ENCODE measurements at regions not wholly inside any gene's neighbourhood (a gene's known extent, or its start where the extent isn't known, plus 50 kb on each side); places are given as distances from the start of the nearest gene placed in this dataset.
"Not testable (repeated sequence)": the region's sequence is repeated elsewhere in the genome, so short reads cannot be mapped to it uniquely, and the experiment has no call there.

DNA sequence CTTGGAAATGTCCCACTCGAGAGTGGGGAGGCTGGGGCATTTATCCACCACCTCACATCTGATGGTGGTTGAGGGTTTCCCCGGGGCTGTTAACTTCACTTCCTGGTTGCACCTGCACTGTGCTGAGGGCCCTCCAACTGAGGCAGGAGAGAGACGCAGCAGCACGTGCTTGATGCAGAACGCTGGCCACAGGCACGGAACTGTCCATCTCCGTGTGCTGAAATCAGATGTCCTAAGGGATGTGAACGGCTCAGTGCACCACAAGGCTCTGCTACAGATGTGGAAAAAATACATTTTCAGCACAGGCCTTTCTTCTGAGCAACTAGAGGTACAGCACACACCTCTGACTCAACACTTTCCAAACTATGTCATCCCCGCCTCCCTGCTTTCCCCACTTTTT is 114.8 kb upstream of the C16orf82 start:
- no peak for DNase-seq (ENCODE audit: extremely low read depth in 1 of 2, low read depth in 1 of 2)

DNA sequence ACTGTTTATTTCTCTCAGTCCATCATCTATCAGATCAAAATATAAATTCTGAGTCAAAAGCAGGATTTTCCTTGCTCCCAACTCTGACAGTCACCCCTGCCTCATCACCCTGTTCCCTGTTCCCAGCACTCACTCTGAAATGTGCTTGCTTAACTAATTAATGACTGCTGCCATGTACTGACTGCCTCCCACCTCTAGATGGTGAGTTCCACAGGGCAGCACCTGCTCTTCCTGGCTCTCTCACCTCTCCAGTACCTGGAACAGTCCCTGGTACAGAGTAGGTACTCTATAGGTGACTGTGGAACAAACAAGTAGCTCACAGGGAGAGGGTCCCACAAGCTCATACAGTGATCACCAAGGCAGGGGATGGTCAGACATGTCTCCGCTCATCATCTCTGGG is 114.3 kb upstream of the C16orf82 start:
- no peak for DNase-seq (ENCODE audit: extremely low read depth in 1 of 2, low read depth in 1 of 2)

DNA sequence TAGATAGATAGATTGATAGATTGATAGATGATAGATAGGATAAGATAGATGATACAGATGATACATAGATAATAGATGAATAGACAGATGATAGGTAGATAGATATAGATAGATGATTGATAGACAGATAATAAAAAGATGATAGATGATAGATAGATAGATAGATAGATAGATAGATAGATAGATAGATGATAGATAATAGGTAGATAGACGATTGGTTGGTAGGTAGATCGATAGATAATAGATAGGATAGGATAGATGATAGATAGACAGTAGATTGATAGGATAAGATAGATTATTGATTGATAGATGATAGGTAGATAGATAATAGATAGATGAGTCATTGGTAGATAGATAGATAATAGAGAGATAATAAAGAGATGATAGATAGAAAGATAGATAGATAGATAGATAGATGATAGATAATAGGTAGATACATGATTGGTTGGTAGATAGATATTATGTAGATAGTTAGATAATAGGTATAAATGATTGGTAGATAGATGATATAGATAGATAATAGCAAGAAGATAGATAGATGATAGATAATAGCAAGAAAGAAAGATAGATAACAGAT is 109.4 kb upstream of the C16orf82 start:
- DNase-seq (ENCODE audit: extremely low read depth in 1 of 2, low read depth in 1 of 2) = no peak

DNA sequence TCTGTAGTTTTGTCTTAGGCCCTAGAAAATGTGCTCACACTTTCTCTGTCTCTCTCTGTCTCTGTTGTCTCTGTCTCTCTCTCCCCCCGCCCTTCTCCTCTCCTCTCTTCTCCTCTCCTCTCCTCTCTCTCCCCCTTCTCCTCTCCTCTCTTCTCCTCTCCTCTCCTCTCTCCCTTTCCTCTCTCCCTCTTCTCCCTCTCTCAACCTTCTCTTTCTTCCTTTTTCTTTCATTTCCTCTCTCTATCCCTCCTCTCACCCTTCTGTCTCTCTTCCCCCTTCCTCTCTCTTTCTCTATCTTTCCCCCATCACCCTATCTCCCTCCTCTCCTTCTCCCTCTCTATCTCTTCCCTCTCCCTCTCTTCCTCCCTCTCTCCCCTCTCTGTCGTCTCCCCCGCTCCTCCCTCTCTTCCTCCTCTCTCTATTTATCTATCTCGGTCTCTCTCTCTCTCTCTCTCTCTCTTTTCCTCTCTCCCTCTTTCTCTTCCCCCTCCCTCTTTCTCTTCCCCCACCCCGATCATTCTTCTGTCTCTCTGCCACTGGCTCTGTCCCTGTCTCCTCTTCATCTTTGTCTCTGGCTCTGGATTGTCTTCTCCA is 107.2 kb upstream of the C16orf82 start:
- no peak for DNase-seq (ENCODE audit: extremely low read depth in 1 of 2, low read depth in 1 of 2)

DNA sequence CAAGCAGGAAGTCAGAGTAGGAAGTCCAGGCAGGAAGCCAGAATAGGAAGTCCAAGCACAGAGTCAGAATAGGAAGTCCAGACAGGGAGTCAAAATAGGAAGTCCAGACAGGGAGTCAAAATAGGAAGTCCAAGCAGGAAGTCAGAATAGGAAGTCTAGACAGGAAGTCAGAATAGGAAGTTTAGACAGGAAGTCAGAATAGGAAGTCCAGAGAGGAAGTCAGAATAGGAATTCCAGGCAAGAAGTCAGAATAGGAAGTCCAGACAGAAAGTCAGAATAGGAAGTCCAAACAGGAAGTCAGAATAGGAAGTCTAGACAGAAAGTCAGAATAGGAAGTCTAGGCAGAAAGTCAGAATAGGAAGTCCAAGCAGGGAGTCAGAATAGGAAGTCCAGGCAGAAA is 105.3 kb upstream of the C16orf82 start:
- DNase-seq (ENCODE audit: extremely low read depth in 1 of 2, low read depth in 1 of 2) = no peak

DNA sequence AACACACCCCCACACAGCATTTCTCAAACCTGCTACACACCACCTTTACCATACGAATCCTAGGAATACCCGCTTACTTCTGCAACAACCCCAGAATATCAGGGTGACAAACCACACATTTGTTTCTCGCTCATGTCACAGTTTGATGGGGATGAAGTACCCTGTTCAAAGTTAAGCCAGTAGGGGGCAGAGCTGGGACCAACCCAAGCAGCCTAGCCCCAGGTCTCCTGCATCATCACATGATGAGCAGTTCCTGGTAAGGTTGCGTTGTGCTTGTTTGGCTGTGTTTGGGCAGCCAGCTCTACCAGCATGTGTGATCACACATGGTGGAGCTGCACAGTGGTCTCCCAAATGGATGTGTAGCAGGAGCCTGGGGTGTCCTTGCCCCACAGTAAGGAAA is 103.6 kb upstream of the C16orf82 start:
- DNase-seq (ENCODE audit: extremely low read depth in 1 of 2, low read depth in 1 of 2) = no peak

DNA sequence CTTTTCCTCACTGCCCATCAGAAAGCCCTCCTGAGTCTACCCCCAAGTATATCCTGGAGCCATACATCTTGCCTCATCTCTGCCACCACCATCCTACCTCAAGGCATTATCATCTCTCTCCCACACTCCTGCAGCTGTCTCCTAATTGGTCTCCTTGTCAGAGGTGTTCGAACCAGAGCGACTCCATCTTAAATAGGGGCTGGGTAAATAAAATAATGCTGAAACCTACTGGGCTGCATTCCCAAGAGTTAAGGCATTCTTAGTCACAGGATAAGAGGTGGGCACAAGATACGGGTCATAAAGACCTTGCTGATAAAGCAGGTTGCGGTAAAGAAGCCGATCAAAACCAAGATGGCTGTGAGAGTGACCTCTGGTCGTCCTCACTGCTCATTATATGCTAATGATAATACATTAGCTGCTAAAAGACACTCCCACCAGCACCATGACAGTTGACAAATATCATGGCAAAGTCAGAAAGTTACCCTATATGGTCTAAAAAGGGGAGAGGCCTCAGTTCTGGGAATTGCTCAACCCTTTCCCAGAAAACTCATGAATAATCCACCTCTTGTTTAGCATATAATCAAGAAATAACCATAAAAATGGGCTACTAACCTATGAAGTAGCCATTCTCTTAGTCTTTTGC is 97.0 kb upstream of the C16orf82 start:
- no peak for DNase-seq (ENCODE audit: extremely low read depth in 1 of 2, low read depth in 1 of 2)

DNA sequence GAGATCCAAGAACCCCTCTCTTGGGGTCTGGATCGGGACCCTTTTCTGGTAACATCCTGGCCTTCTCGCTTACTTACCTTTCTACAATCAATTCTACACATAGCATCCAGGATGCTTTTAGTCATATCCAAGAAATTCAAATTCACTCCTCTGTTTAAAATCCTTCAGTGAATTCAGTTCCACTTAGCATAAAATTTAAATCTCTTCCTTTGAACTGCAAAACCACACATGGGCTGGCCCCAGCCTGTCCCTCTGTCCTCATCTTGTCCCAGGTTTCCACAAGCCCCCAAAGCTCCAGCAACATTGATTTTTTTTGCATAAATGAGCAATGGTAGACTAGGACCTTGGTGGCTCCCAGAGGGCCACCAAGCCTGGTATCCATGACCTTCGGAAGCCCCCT is 96.4 kb upstream of the C16orf82 start:
- DNase-seq (ENCODE audit: extremely low read depth in 1 of 2, low read depth in 1 of 2) = no peak

DNA sequence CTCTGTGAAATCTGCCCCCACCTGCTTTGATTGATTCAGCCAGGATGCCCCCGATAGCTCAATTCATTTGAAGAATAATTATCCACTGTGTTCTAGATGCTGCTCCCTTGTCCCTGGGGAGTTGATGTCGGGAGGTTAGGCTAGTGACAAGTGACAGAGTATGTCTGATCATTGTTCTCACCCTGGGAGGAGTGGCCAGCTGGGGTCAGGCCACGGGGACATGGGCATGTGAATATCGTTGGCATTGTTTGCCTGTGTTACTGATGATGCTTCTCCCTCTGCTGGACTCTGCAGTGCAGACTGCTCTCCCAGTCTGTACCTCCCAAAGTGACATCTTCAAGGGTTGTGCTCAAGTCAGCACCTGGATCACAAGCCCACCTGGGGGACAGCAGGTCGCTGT is 89.9 kb upstream of the C16orf82 start:
- DNase-seq (ENCODE audit: extremely low read depth in 1 of 2, low read depth in 1 of 2) = no peak

DNA sequence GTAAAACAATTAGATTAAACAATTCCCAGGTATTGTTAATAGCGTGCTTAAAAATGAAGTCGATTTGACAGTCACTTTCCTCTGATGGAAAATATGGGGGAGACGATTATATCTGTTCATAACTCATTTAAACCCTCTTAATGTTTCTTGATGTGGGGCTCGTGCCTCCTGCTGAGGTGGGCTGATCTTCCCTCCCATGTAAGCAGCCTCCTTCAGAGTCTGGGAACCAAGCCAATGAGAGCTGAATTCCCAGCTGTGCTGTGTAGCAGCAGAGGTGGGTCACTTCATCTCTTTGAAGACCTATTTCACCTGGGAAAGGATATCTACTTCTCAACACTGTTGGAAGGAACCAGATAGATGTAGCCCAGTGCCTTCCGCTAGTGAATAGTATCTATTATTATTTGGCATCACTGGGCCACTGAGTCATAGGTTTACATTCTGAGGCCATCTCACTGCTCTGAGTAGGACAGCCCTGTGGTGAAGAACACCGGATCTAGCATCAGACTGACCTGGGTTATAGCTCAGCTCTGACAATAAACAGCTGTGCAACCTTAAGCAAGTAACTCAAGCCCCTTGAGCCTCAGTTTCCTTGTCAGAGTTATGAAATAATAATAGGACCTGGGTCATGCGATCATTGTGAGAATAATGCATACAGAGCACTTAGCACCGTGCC is 85.3 kb upstream of the C16orf82 start:
- DNase-seq (ENCODE audit: extremely low read depth in 1 of 2, low read depth in 1 of 2) = no peak

DNA sequence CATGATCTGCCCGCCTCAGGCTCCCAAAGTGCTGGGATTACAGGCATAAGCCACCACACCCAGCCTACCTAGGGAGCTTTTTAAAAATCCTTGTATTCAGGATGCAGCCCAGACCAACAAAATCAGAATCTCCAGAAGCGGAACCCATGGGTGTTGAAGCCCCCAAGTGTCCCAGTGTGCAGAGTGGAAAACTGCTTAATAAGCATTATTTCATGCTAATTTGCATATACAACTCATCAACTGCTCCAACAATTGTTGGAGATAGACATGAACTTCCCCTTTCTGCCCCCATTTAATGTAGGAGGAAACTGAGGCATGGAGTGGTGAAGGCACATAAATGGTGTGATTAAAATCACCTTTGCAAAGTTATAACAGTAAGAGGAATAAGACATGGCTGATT is 84.3 kb upstream of the C16orf82 start:
- no peak for DNase-seq (ENCODE audit: extremely low read depth in 1 of 2, low read depth in 1 of 2)

DNA sequence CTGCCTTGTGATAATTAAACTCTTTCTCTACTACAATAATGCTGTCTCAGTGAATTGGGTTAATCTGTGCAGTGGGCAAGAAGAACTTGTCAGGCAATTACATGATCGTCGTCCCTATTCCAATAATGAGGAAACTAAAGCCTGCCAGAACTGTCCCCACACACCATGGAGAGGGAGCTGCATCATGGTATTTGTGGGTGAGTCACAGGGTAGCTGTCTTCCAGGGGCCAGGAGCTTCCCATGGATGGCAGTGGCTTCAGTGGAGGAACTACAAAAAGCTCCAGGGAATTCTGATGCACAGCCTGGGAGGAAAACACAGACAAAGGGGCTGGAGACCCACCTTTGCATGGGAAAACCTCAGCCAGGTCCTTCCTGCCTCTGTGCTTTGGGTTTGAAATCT is 83.3 kb upstream of the C16orf82 start:
- no peak for DNase-seq (ENCODE audit: extremely low read depth in 1 of 2, low read depth in 1 of 2)

DNA sequence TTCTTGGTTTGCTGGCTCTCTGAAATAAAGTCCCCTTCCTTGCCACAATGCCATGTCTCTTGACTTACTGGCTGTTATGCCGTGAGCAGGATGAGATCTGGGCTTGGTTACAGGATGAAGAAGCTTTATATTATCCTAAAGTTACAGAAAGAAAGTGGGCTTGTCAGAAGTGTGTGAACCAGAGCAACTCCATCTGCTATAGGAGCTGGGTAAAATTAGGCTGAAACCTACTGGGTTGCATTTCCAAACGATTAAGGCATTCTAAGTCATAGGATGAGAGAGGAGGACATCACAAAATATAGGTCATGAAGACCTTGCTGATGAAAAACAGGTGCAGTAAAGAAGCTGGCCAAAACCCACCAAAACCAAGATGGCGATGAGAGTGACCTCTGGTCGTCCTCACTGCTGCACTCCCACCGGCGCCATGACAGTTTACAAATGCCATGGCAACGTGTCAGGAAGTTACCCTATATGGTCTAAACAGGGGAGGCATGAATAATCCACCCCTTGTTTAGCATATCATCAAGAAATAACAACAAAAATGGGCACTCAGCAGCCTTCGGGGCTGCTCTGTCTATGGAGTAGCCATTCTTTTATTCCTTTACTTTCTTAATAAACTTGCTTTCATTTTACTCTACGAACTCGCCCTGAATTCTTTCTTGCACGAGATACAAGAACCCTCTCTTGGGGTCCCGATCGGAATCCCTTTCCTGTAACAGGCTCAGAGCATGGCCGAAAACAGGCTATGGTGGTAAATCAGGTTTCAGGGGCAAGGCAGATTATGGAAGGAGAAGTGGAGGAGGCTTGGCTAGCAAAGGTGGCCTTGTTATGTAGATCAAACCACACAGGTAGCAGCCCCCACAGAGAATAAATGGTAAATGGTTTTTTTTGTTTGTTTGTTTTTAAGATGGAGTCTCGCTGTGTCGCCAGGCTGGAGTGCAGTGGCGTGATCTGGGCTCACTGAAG is 81.3 kb upstream of the C16orf82 start:
- DNase-seq (ENCODE audit: extremely low read depth in 1 of 2, low read depth in 1 of 2) = no peak

DNA sequence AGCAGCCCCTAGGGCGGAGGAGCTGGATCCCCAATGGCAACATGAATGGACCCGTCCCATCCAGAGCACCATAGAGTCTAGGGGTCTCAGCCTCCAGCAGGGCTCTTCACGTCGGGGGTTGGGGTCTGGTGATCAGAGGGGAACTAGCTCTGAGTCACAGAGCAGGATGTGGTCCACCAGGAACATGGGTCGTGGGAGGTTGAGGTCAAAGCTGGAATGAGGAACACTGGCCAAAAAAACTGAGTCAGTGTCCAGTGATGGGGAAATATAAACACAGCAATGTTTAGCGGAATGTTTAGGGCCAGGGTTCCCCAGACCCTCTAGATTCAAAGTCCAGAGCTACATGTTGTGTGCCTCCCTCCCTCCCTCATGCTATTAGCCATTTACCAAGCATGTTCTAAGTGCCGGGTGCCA is 79.1 kb upstream of the C16orf82 start:
- no peak for DNase-seq (ENCODE audit: extremely low read depth in 1 of 2, low read depth in 1 of 2)

DNA sequence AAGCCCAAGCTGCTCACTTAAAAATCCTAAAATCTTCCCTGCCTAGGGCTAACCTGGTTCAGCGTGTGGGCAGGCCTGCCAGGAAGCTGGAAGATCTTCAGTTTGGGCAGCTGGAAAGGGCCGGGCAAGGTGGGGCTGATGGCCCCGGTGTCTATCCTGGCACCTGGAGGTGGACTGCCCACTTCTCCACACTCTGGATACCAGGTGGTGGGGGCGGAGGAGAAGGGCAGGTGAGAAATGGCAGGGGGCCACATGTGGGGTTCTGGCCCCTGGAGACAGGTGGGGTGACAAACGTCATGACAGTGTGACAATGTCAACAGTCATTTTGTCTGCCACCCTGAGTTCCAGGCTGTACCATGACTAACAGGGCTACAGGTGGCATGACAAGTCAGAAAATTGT is 78.5 kb upstream of the C16orf82 start:
- no peak for DNase-seq (ENCODE audit: extremely low read depth in 1 of 2, low read depth in 1 of 2)

DNA sequence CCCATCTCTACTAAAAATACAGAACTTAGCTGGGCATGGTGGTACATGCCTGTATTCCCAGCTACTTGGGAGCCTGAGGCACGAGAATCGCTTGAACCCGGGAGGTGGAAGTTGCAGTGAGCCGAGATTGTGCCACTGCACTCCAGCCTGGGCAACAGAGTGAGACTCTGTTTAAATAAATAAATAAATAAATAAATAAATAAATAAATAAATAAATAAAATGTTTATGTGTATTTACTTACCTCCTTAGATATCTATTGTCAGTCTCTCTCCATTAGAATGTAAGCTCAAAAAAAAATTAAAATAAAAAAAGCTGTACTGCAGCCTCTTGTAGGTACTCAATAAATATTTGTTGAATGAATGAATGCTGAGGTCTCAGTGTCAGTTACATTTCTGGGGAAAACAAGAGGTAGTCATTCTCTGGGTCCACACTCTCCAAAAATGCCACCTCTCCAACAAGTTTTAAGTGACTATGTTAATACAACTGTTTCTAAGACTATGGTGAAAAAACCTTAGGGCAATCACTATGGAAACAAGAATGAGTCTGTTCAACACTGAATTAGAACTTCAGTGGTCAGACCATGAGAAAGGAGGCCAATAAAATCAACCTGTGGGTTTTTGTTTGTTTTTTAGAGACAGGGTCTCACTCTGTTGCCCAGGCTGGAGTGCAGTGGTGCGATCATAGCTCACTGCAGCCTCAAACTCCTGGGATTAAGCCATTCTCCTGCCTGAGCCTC is 76.2 kb upstream of the C16orf82 start:
- DNase-seq (ENCODE audit: extremely low read depth in 1 of 2, low read depth in 1 of 2) = not testable (repeated sequence)

DNA sequence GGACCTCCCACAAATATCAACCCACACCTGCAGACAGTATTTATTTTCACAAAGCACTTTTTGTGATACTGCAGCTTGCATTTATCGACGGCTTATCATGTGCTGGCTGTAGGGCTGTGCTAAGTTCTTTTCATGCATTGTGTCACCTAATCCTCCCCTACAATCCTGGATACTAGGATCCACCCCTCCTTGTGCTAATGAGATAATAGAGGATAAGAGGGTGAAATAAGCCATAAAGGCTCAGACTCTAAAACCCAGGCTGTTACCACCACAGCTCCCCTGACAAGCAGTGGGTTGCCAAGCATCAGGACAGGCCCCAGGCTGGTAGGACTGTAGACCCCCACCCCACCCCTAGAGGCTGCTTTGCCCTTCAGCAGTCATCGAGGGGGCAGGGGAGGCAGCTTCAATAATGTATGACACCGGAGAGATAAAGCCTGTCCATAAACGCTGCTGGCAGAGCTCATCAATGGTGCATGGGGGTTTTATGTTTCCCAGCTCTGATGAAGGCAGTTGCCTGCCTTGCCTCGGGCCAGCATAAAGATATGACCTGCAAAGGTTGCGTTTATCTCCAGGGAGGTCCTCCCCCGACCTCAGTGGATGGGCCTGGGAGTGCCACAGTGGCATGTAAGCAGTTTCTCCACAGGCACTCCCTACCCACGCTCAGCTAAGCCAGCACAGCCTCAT is 73.9 kb upstream of the C16orf82 start:
- DNase-seq (ENCODE audit: extremely low read depth in 1 of 2, low read depth in 1 of 2) = no peak

DNA sequence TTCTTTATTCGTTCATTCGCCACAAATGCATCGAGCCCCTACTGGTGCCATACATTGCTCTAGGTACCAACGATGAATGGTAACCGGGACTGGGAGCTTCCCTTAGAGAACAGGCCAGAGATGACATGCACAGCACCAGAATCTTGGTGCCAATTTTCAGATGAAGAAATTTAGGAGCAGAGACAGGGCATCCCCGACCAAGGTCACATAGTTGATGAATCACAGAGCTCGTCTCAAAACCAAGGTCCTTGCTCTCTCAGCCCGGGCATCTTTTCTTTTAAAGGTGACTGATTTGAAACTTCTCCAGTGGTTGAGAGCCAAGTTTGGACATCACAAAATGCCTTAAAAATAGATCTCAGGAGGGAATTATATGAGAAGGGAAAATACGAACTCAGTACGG is 73.2 kb upstream of the C16orf82 start:
- no peak for DNase-seq (ENCODE audit: extremely low read depth in 1 of 2, low read depth in 1 of 2)

DNA sequence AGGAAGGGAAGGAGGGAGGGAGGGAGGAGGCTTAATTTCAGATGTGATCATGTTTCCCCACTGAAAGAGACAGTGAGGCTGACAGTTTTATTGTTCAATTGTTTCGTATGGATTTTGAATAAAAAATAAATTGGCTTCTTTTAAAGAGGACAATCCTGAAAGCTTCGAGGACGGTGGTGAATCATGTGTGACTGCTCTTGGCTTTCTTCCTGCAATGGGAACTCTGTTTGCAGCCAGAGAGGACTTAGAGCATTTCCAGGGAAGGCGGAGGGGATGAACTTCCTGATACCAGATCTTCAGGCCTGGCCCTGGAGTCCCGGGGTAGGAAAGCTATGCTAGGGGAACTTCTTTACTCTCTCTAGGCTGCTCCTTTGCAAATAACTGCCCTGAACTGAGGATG is 72.8 kb upstream of the C16orf82 start:
- no peak for DNase-seq (ENCODE audit: extremely low read depth in 1 of 2, low read depth in 1 of 2)

DNA sequence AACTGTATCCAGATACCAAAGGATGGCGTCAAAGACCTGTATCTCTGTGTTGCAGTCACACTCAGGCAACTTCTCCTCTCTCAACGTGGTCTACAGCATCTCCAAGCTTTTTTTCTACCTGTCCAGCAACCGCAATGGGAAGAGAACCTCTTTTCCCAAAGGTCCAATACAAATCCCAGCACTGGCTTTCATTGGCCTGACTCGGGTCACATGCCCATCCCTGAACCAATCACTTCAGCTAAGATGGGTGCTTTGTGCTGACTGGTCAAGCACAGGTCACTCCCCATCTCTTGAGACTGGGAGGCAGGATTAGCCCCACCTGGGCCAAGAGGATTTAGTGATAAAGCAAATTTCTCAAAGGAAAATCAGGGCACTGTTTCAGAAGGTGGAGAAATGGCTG is 71.2 kb upstream of the C16orf82 start:
- no peak for DNase-seq (ENCODE audit: extremely low read depth in 1 of 2, low read depth in 1 of 2)
